NCI-H2196 (cell line): ENCODE measurements at regions not wholly inside any gene's neighbourhood (a gene's known extent, or its start where the extent isn't known, plus 50 kb on each side); places are given as distances from the start of the nearest gene placed in this dataset.

Experiments
- DNase-seq: peaks from one replicate; lab custom pipeline; 2025; ENCODE audit not compliant: unreplicated experiment; lab: John Stamatoyannopoulos, UW

DNA sequence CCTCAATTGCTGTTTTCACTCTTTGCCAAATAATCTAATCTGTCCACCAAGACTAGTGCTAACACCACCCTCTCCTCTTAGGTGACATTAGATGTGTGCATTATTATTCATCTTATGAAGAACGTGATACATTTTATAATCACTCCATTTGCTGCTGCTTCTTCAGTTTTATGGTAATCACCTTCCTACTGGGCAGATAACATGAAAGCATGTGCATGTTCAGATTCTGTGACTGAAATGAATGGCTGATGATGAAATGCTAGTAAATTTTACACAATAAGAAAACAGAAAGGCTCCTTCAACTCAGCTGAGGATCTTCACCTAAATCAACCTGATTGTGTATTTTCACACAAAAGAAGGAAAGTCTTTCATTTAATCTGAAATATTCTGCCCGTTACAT lies 577.6 kb downstream of the CSNK1G3 start:
- no peak for DNase-seq

DNA sequence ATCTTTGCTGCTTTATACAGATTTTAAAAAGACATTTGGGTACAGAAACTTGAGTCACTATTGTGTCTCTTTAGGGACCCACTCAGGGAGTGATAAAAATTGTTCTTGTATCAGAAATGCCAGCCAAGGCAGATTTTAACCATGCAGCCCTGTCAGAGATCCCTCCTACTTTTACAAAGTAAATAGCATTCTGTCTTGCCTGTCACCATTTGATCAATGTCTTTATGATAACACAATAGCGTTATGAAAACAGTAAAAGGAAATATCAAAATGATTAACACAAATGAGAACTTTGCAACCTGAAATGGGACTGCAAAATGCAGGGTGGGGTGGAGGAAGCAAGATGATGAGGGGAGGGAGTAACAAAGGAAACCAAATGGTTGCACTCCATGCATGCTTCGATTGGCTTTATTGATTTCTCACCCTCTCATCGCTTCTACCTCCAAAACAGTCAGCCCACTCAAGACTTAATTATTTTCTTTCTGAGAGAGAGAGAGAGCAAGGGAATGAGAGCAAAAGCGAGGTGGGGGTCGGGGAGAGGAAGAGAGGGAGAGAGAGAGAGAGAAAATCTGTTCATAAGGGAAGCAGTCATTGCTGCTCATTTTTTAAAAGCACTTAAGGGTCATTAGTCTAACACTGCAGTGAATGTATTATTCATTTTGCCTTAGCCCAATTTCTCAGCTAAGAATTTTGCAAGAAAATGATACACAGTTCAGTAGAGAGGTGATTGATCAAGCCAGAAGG lies 576.5 kb downstream of the CSNK1G3 start:
- no peak for DNase-seq

DNA sequence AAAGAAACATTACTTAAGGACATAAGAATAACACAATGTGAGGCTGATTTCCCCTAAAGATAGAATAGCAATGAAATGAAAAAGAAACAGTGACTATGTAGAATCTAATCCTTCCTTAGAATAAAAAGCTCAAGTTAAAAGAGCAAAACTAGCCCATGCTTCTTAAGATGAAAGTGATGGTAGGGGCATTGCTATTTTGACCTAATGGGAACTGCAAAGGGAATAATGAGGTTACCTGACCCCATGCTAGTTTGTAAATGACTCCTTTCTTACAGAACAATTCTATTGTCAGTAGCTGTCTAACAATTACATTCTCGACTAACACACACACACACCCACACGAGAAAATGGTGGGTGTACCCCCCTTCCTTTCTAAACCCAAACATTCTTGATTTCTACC lies 575.8 kb downstream of the CSNK1G3 start:
- no peak for DNase-seq

DNA sequence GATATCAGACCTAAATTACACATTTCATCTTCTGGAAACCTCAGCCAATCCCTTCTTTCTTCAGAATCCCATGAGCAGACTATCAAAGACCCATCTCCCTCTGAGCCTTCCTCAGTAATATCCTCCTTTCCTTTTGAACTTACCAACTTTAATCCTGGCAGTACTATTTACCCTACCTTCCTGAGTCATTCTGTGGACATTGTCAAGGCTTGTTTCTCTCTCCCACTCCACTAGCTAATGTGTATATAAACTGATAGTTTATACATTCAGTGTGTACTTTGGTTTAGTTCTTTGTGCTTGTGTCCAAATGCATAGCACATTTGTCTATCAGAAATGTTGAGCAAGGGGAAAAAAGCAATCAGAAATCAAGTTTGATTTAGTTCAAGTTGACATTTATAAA lies 568.3 kb downstream of the CSNK1G3 start:
- no peak for DNase-seq

DNA sequence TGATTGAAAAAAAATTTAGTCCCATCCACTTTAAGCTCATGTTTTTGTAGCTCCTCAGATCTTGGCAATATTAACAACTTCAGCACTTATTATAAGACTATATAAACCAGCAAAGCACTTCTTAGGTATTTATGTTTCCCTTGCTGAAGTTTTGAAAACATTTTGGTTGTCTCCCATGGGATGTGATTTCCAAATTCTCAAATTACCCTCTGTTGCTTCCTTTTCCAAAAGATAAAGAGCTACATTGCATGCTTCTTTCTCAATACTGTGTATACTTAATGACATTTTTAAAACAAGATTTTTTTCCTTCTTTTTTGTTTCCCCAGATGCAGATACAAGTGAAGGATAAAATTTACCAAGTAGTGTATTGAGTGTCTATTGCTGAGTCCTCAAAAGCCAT lies 567.1 kb downstream of the CSNK1G3 start:
- no peak for DNase-seq

DNA sequence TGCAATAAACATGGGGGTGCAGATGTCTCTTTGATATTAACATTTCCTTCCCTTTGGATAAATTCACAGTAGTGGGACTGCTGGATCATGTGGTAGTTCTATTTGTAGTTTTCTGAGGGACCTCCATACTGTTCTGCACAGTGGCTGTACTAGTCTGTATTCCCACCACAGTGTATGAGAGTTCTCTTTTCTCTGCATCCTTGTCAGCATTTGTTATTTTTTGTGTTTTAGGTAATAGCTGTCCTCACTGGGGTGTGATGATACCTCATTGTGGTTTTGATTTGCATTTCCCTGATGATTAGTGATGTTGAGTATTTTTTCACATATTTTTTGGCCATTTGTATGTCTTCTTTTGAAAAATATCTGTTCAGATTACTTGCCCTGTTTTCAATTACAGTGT lies 562.5 kb downstream of the CSNK1G3 start:
- DNase-seq: no peak

DNA sequence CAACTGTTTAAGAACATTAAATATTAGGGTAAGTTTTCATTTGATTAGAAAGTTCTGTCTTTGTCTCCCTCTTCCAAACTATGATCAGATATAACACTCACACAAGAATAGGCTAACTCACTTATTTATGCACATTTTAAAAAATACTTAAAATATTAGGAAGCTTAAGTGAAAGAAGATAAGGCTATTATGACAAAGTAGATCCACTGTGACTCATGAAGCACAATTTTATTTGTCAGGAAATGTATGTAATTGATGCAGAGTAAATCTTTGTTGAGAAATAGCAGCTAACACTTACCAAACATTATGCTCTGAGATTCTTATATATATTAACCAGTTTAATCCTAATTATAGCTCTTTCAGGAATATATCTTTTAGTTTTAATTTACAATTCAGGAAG lies 560.6 kb downstream of the CSNK1G3 start:
- no peak for DNase-seq

DNA sequence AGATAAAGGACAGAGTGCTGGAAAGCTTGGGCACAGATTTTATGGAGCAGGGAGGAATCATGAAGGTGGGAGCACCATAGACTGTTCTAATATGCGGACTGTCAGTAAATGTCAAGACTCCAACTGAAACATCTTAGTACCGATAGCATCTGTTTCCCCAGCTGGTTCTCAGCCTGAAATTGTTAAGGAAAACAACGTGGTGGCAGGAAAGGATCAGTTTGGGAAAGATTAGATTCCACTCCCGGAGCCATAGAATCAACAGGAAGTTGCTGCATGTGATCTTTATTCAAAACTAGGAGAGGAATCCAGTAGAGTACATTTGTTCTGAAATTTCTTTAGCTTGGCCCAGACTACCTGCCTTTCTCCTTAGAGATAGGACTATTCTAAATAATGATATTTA lies 559.1 kb downstream of the CSNK1G3 start:
- DNase-seq: no peak

DNA sequence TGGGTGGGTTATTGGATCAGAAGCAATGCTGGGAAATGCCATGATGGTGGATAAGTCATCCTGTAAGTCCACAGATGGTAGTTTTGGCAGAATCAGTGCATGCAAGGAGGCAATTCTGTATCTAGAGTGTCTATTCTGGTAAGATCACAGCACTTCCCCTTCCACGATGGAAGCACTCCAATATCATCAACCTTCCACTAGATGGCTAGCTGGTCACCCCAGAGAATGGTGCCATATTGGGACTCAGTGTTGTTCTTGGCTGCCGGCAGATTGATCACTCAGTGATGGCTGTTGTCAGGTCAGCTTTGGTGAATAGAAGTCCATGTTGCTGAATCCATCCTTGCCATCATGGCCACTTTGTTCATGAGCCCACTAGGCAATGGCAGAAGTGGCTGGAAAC lies 553.5 kb downstream of the CSNK1G3 start:
- DNase-seq: no peak

DNA sequence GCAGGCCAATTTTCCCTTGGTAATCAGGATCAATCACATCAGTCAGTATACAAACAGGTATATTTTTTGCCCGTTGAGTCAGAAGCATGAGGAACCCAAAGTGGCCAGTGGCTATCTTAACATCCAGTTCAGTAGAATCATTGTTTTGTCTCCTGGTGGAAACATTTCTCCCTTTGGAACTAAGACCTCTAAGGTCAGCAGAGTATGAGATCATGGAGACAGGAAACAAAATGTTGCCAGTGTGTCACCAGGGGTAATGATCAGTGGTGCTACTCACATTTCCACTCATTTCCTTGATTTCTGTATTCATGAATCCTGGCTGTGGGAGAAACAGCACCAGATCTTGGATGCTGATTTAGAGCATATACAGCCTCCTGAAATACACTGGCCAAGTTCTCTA lies 553.0 kb downstream of the CSNK1G3 start:
- DNase-seq: no peak

DNA sequence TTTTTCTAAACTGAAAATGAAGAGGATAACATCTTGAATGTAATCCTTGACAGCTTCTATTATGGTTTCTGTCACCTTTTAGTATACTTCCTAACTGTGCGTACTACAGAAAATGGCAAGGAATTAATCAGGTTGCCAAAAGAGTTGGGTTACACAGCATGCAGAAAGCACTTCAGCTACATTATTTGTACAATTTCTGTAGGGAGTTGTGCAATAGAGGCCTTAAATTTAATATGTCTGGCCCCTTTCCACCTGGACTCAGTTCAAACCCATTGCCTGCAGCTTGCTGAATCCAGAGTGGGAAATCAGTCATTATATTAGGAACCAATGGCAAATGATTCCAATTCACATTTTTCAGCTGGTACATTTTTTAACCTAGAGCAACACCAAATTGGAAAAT lies 549.7 kb downstream of the CSNK1G3 start:
- peak; percentile 86 for DNase-seq

DNA sequence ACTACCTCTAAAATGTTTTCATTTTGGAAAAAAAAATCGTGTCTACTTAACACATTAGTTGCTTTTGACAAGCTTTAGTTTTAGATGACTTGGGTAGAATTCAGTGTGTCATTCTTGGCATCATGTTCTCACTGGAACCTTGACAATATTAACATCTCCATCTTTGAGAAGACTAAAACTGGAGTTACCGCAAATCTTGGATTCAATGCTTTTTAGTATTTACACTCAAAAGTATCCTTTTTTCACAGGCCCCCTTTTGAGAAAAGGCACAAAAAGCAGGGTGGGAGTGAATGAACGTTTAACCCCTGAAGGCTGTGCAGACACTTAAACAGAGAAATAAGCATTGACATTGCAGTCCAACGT lies 549.1 kb downstream of the CSNK1G3 start:
- peak; percentile 40 for DNase-seq

DNA sequence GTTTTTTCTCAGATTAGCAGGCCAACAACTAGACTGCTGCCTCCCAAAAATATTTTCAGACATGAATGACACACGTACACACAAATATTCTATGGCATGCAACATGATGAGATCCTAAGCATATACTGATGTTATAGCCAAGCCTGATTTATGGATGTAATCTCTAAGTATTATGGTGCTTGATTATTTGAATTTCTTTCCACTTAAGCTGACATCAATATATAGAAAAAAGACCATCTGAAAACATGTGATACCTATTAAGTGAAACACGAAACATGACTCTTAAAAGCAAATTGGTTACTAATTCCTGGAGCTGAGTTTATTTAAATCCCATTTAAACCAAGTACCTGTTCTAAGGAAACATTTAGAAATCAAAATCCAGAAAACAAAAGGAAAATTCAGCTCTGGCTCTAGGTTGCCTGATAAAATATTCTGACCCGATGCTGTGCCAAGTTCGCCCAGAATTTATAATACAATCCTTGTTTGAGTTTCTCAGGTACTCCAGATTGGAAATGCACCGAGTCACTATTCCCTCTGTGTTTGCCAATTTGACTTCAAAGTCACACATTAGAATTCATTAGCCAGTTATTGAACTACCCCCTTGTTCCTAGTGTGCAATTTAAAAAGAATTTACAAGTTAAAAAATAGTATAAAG lies 548.6 kb downstream of the CSNK1G3 start:
- DNase-seq: peak; percentile 40

DNA sequence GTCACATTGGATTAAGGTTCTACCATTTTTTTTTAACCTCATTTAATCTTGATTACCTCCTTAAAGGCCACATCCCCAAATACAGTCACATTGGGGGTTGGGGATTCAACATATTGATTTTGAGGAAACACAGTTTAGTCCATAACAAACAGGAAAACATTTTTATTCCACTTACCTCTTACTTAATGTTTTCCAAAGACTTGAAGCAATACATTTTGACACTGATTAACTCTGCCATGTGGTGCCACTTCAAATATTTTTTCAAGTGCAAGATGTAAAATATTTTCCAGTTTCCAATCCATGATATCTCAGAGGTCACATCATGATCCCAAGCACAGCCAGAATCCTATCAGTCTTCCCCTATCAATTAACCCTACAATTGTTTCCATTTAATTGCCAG lies 548.0 kb downstream of the CSNK1G3 start:
- DNase-seq: no peak

DNA sequence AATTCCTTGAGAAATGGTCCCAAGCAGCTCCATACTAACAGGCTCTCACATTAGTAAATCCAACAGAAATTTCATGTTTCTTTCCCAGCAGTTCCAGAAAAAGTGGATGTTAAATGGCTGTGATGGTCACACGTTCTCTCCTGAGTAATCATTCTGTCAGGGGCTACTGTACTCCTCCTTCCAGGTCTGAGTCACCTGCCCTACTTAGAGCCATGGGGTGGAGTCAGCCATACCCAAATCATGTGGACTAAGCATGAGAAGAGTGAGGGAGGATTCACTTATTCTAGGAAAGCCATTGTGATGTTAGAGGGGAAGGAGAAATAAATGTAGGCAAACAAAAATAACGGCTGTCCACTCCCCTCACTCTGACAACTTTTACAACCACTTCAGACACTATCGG lies 547.2 kb downstream of the CSNK1G3 start:
- DNase-seq: no peak

DNA sequence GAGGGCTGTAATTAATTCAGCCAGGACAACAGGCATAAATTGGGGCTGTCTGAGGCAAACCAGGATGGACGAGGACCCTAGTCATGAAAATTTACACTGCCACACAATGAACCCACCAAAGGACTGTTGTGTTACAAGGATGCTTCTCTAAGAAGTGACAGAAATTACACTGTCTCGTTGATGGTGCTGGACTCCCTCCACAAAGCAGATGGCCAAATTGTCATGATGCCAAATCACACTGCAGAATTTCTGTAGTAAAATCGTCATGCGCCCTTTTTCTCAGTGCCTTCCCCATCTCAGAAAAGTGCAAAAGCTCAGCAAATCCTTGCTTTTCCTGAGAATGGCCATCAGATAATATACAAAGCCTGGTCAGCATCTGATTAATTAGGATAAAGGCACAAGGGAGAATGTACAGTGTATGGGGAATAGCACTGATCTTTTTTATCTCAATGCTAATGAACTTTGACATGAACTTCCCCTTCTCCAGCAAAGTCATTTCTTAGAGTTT lies 545.8 kb downstream of the CSNK1G3 start:
- DNase-seq: peak; percentile 12

DNA sequence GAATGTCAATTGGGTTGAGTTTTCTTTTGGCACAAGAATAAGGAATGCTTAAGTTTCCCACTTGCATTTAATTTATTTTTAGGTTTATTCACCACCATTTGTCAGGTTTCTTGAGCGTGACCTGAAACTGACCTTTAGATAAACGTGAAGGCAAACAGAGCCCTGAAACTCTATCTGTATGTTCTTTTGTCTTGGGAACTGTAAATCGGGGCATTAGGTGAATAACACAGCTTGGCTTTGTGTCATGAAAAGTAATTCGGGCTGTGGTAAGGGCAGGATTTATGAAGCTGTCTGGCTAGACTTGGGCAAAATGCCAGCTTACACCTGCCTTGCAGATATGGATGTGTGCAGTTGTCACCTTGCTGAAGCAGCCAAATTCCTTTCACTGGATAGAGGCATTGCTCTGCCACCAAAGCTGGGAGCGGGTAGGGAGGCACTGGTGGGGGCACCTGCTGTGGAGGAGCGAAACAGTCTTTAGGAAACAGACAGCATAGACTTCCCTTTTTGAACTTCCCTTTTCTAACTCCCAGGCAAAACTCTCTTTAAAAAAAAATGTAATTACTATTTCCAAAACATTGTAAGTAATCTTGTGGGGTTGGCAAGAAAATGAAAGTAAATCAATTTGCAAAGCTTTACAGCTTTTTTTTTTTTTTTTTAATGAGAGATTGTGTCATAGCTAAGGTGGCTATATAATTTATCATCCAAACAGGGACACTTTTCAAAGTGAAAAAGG lies 545.2 kb downstream of the CSNK1G3 start:
- peak; percentile 84 for DNase-seq

DNA sequence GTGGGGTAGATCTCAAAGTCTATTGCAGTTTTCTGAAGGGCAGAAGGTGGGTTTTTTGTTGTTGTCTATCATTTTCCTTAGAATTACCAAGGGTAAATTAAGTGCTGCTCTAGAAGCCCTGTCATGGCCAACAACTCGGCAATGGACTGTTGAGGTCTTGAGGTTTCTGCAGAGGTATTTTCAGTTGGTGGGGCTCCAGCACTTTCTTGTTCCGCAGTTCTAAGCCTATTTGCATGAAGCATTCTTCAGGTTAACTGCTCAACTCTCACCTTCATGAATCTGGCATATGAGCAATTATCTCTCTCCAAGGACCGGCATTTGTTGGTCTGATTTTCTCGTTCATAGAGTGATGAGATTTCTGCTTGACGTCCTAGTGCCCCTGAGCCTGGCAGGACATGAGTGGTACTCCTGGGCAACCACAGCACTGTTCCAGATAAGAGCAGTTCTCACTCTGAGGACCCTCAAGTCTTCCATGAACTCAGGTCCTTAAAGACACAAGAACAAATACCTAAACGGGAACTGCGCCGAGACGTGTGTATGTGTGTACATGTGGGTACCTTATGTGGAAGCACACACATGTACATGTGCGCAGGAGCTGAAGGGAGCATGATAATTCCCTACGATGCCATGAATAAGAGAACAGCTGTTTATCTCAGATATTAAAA lies 544.5 kb downstream of the CSNK1G3 start:
- no peak for DNase-seq

DNA sequence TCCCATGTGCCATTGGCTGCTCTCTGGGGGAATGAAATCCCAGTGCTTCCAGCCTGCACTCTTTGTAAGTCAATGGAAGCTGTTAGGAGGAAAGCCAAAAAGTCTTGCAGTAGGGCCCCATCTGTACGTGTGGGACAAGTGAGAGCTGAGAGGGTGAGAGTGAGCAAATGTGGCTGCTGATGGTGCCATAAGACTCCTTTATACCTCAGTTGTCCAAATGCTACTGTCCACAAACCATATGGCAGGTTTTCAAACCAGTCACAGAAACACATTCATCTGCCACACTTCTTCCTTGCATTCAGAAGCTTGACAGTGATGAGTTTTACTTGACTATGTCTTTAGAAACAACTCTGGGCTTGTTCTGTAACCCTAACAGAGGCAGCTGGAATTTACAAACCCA lies 543.8 kb downstream of the CSNK1G3 start:
- no peak for DNase-seq

DNA sequence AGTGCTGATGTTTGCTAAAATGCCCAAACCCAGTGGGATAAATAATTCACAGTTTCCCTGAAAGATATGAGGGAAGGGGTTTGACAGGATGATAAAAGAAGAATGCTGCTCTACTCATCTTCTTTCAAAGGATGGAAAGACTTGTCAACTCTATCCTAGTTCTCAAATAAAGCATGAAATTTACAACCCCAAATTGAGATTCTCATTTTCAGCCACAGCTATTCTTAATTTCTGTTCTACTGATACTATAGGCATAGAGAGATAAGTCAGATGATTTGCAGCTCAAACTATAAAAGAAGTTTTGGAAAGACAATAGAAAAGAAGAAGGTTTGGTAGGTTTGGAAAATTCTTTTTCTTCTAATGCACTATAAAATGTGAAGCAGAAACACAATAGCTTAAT lies 542.6 kb downstream of the CSNK1G3 start:
- DNase-seq: no peak

DNA sequence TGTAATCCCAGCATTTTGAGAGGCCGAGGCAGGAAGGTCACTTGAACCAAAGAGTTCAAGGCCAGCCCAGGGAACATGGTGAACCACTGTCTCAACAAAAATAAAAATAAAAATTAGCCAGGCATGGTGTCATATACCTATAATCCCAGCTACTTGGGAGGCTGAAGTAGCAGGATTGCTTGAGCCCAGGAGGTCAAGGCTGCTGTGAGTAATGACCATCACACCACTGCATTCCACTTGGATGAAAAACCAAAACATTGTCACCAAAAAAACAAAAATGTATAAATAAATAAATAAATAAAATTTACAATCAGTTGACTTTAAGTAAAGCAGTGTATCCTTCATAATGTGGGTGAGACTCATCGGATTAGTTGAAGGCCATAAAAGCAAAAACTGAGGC lies 541.4 kb downstream of the CSNK1G3 start:
- DNase-seq: no peak

DNA sequence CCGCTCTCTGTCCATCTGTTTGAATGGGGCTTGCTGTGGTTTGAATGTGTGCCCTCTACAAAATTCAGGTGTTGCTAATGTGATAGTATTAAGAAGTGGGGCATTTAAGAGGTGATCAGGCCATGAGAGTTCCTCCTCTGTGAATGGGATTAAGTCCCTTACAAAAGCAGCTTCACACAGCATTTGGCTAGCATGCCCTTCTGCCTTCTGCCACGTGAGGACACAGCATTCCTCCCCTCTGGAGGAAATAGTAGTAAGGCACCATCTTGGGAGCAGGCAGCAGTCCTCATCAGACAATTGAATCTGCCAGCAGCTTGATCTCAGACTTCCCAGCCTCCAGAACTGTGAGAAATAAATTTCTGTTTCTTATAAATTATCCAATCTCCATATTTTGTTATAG lies 540.2 kb downstream of the CSNK1G3 start:
- no peak for DNase-seq
